ENCODE measurements at regions not wholly inside any gene's neighbourhood (a gene's known extent, or its start where the extent isn't known, plus 50 kb on each side); places are given as distances from the start of the nearest gene placed in this dataset.
A peak's percentile ranks its signal among the peaks of the same experiment; 100 is the strongest.

DNA sequence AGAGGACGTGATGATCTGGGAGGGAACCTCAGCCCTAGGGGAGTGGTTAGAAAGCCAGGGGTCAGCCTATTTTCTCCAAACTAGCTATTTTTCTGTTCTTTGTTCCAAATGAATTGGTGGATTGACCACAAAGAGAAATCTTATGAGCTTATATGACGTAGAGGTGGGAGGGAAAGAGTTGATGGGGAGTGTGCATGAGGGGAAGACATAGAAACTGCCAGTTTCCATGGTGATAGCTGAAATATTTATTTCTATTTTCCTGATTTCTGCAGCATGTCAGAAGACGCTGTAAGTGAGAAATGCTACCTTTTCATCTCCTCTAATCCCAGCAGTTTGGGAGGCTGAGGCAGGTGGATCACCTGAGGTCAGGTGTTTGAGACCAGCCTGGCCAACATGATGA is 51.4 kb upstream of the CISTR start:
- no peak overlapping the region for H3K4me3 ChIP-seq (ENCODE audit: low read length)
- WGBS (ENCODE audit: insufficient coverage), result 14% methylated on average over 1 of the region's 3 CpGs
- H3K27ac ChIP-seq (ENCODE audit: low read length), result no peak overlapping the region
- no peaks in the 10 kb centered on the region for H3K9me3 ChIP-seq (replicated peaks; ENCODE audit: control insufficient read depth, low read depth, low read length)
- H3K27me3 ChIP-seq (ENCODE audit: control insufficient read depth, insufficient read depth, low read length), result peaks cover 35% of the 10 kb centered on the region
- no peaks in the 10 kb centered on the region for H3K4me1 ChIP-seq (ENCODE audit: control insufficient read depth, insufficient read depth, low read length)
- H3K36me3 ChIP-seq (ENCODE audit: control insufficient read depth, insufficient read depth, low read length), result no peaks in the 10 kb centered on the region
- DNase-seq, result peak; percentile 34

DNA sequence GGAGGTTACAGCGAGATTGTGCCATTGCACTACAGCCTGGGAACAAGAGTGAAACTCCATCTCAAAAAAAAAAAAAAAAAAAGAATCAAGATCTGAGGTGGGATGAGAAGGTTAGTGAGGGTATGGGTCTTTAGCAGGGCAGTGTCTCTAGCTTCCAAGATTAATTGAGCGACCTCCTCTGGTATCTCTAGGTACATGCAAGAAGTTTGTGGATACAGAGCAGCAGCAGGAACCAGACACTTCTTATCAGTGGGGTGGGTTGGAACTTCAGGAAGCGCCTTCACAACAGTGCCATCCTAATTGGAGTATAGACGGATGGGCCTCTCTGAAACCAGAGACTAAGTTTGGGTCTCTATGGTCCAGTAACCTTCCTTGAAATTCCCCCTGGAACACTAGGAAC is 51.9 kb upstream of the CISTR start:
- no peaks in the 10 kb centered on the region for H3K4me1 ChIP-seq (ENCODE audit: control insufficient read depth, insufficient read depth, low read length)
- H3K27me3 ChIP-seq (ENCODE audit: control insufficient read depth, insufficient read depth, low read length), result peaks cover 34% of the 10 kb centered on the region
- no peaks in the 10 kb centered on the region for H3K36me3 ChIP-seq (ENCODE audit: control insufficient read depth, insufficient read depth, low read length)
- DNase-seq, result no peak
- H3K4me3 ChIP-seq (ENCODE audit: low read length), result no peak overlapping the region
- H3K27ac ChIP-seq (ENCODE audit: low read length), result no peak overlapping the region
- no peaks in the 10 kb centered on the region for H3K9me3 ChIP-seq (replicated peaks; ENCODE audit: control insufficient read depth, low read depth, low read length)
- WGBS (ENCODE audit: insufficient coverage), result 73% methylated on average over 4 of the region's 4 CpGs

DNA sequence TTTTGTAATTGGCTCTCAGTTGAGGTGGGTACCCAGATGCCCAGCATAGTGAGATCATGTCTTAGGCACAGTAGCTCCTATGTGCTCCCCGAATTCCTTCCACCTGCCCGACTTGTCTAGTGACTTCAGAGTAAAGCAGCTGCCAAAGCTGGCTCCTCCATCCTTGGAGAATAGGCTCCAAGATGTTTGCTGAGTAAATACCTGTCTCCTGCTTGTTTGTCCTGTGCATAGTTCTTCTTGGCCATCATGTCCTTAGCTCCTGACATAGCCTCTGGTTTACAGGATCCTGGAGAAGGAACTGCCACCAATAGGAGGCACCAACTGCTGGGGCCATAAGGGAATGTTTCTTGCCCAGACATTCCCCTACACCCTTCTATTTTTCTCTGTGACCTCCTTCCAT is 52.6 kb upstream of the CISTR start:
- Histone ChIP-seq H3K27ac (ENCODE audit: low read length) (no peak overlapping the region), H3K4me3 (ENCODE audit: low read length) (no peak overlapping the region), H3K9me3 (replicated peaks; ENCODE audit: control insufficient read depth, low read depth, low read length) (no peaks in the 10 kb centered on the region), H3K27me3 (ENCODE audit: control insufficient read depth, insufficient read depth, low read length) (peaks cover 35% of the 10 kb centered on the region), H3K4me1 (ENCODE audit: control insufficient read depth, insufficient read depth, low read length) (no peaks in the 10 kb centered on the region), H3K36me3 (ENCODE audit: control insufficient read depth, insufficient read depth, low read length) (no peaks in the 10 kb centered on the region)
- 80% methylated on average over 2 of the region's 2 CpGs for WGBS (ENCODE audit: insufficient coverage)
- DNase-seq, result no peak

DNA sequence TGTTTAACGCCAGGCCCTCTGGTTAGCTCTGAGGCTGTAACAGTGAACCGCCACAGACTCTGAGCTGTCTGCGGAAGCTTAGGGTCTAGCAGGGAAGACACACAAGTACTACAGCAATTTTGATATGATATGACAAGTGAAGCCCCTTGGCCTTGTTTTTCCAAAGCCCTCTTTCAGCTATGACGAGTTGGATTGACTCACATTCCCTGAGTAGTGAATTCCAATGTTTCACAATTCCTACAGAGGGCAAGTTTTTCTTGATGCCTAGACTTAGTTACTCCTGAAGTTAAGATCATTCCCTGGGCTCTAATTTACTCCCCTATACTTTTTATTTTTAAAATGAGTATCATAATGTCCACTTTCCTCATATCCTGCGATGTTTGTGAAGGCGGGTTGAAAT is 53.3 kb upstream of the CISTR start:
- Histone ChIP-seq H3K27ac (ENCODE audit: low read length) (no peak overlapping the region), H3K27me3 (ENCODE audit: control insufficient read depth, insufficient read depth, low read length) (peaks cover 34% of the 10 kb centered on the region), H3K4me3 (ENCODE audit: low read length) (no peak overlapping the region), H3K9me3 (replicated peaks; ENCODE audit: control insufficient read depth, low read depth, low read length) (no peaks in the 10 kb centered on the region), H3K4me1 (ENCODE audit: control insufficient read depth, insufficient read depth, low read length) (no peaks in the 10 kb centered on the region), H3K36me3 (ENCODE audit: control insufficient read depth, insufficient read depth, low read length) (no peaks in the 10 kb centered on the region)
- WGBS (ENCODE audit: insufficient coverage), result 50% methylated on average over 4 of the region's 6 CpGs
- no peak for DNase-seq

DNA sequence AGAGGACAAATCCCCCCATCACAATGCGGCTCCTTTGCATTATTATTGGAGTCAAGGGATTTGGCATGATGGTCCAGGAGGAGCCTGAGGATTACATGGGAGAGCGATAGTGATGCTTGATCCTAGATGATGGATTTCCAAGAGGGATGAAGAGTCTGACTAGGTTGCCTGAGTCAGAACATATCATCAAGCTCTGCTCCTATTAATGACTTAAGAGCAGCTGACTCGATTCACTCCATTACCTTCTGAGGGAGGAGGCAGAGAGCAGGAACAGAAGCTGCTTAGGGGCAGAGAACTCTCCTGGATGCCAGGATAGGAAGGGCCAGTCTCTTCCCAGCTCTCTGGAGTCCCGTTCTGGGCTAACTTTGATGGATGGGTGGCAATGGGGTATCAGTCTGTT is 54.0 kb upstream of the CISTR start:
- 75% methylated on average over 1 of the region's 4 CpGs for WGBS (ENCODE audit: insufficient coverage)
- no peak for DNase-seq
- H3K36me3 ChIP-seq (ENCODE audit: control insufficient read depth, insufficient read depth, low read length), result no peaks in the 10 kb centered on the region
- no peak overlapping the region for H3K27ac ChIP-seq (ENCODE audit: low read length)
- H3K9me3 ChIP-seq (replicated peaks; ENCODE audit: control insufficient read depth, low read depth, low read length), result no peaks in the 10 kb centered on the region
- H3K27me3 ChIP-seq (ENCODE audit: control insufficient read depth, insufficient read depth, low read length), result peaks cover 33% of the 10 kb centered on the region
- no peak overlapping the region for H3K4me3 ChIP-seq (ENCODE audit: low read length)
- H3K4me1 ChIP-seq (ENCODE audit: control insufficient read depth, insufficient read depth, low read length), result no peaks in the 10 kb centered on the region

DNA sequence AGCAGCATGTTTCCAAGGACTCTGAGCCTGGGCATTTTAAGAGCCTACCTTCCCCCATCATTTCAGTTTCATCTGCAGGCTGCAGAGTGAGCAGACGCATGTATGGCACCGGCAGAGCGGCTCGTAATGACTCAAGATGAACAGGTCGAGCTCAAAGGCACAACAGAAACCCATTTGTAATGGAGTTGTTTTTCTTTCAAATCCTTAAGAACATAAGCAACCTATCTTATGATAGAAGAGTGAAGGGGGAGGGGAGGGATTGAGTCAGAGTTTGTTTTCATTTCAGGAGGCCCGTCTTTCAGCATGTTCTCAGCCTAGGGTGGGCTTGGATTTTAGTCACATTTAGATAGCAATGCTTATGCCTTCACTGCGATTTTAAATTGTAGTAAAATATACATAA is 54.9 kb upstream of the CISTR start:
- Histone ChIP-seq H3K9me3 (replicated peaks; ENCODE audit: control insufficient read depth, low read depth, low read length) (no peaks in the 10 kb centered on the region), H3K4me1 (ENCODE audit: control insufficient read depth, insufficient read depth, low read length) (no peaks in the 10 kb centered on the region), H3K27ac (ENCODE audit: low read length) (no peak overlapping the region), H3K4me3 (ENCODE audit: low read length) (no peak overlapping the region), H3K27me3 (ENCODE audit: control insufficient read depth, insufficient read depth, low read length) (peaks cover 39% of the 10 kb centered on the region), H3K36me3 (ENCODE audit: control insufficient read depth, insufficient read depth, low read length) (no peaks in the 10 kb centered on the region)
- no CpG with 5 or more reads among the region's 7 CpGs for WGBS (ENCODE audit: insufficient coverage)
- no peak for DNase-seq

DNA sequence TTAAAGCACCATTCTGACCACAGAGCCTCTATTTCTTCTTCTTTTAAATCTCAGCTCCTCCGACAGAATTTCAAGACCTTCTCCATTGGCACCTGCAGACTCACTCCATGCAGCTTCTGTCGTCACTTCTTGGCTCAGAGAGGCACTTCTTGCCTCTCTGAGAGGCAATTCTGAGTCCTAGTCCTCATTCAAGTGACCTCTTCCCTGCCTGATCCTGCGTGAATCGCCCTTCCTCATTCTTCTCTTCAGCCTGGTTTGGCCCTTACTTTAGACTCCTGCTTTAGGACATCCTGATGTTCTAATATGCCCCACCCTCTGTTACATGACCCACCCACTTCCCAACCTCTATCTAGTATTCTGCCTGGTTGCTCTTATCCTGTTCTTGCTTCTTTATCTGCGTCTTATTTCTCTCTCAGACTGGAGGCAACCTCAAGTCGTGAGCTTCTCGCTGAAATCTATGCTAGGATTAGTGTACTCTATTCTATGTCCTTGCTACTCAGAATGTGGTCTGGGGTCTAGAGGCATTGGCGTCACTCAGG is 55.6 kb upstream of the CISTR start:
- H3K27me3 ChIP-seq (ENCODE audit: control insufficient read depth, insufficient read depth, low read length), result peaks cover 36% of the 10 kb centered on the region
- WGBS (ENCODE audit: insufficient coverage), result 86% methylated on average over 8 of the region's 8 CpGs
- no peaks in the 10 kb centered on the region for H3K9me3 ChIP-seq (replicated peaks; ENCODE audit: control insufficient read depth, low read depth, low read length)
- H3K36me3 ChIP-seq (ENCODE audit: control insufficient read depth, insufficient read depth, low read length), result no peaks in the 10 kb centered on the region
- no peaks in the 10 kb centered on the region for H3K4me1 ChIP-seq (ENCODE audit: control insufficient read depth, insufficient read depth, low read length)
- no peak for DNase-seq
- H3K4me3 ChIP-seq (ENCODE audit: low read length), result no peak overlapping the region
- no peak overlapping the region for H3K27ac ChIP-seq (ENCODE audit: low read length)

DNA sequence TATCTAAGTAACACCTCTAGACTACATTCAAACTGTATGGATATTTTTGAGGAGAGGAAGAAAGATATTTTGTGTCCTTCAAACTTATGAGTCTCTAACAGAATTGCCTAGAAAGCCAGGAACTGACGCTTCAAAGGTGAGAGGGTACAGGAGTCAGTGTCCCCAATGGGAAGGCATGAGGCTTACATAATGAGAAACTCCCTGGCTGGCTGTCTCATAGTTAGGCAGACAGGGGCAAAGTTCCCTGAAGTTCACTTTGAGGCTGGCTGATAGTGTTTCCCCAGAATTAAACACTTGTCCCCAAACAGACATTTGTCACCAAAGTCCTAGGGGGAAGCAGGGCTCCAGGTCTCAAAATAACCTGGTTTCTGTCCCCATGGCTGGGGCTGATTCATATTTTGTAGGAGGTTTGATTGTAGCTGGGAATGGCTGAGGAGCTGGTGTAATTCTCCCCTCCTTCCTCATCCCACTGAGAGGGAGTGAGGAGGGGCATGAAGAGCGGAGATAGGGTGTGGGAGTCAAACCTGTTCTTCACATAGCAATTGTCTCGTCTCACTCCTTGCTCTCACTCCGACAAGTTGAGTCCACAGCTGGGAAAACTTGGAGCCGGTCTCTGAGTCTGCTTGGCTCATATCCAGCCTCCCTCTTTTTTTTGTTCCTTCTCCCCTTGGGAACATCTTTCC is 56.4 kb upstream of the CISTR start:
- no peaks in the 10 kb centered on the region for H3K36me3 ChIP-seq (ENCODE audit: control insufficient read depth, insufficient read depth, low read length)

DNA sequence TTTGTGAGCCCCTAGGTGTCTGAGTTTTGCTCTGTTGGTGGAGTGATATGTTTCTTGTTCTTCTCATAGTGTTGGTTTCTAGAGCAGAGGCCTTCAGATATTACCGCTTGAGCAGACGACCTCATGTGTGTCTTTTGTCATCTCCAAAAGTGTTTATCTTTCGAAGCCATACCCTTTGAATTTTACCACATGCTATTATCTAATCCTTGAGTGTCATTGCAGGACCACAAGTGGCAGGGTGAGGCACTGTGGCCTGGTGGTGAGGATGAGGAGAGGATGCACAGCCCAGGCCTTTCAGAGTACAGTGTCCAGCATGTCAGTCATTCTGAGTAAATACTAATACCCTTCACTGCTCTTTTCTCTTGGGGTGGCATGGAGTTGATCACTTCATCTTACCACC is 57.2 kb upstream of the CISTR start:
- no CpG with 5 or more reads among the region's 3 CpGs for WGBS (ENCODE audit: insufficient coverage)
- peaks cover 34% of the 10 kb centered on the region for H3K27me3 ChIP-seq (ENCODE audit: control insufficient read depth, insufficient read depth, low read length)
- no peak overlapping the region for H3K4me3 ChIP-seq (ENCODE audit: low read length)

More for the DNA sequence above, 56.4 kb upstream of the CISTR start:
- Histone ChIP-seq H3K9me3 (replicated peaks; ENCODE audit: control insufficient read depth, low read depth, low read length) (no peaks in the 10 kb centered on the region), H3K4me3 (ENCODE audit: low read length) (no peak overlapping the region), H3K27me3 (ENCODE audit: control insufficient read depth, insufficient read depth, low read length) (peaks cover 32% of the 10 kb centered on the region), H3K27ac (ENCODE audit: low read length) (no peak overlapping the region), H3K4me1 (ENCODE audit: control insufficient read depth, insufficient read depth, low read length) (no peaks in the 10 kb centered on the region)
- 47% methylated on average over 4 of the region's 5 CpGs for WGBS (ENCODE audit: insufficient coverage)
- DNase-seq, result no peak

DNA sequence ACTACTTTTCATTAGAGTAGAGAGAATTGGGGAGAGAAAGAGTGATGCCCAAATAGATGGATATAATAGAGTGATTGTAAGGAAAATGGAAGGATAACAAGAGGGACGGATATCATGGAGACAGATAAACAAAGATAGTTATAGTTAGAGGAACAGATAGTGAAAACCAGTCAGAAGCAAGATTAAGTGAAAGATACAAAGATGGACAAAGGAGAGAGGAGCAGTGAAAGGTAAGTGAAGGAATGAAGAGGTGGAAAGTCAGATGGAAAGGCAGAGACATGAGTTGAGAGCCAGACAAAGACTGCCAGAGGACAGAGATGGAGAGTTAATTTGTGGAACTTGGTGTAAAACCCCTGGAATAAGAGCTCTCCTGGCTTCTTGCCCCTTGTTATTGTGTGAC is 59.2 kb upstream of the CISTR start:
- no peaks in the 10 kb centered on the region for H3K4me1 ChIP-seq (ENCODE audit: control insufficient read depth, insufficient read depth, low read length)
- no peaks in the 10 kb centered on the region for H3K36me3 ChIP-seq (ENCODE audit: control insufficient read depth, insufficient read depth, low read length)
- no peak overlapping the region for H3K27ac ChIP-seq (ENCODE audit: low read length)
- peaks cover 30% of the 10 kb centered on the region for H3K27me3 ChIP-seq (ENCODE audit: control insufficient read depth, insufficient read depth, low read length)
- 92% methylated on average over 1 of the region's 1 CpG for whole genome bisulfite sequencing (ENCODE audit: insufficient coverage)
- no peak for DNase-seq
- no peaks in the 10 kb centered on the region for H3K9me3 ChIP-seq (replicated peaks; ENCODE audit: control insufficient read depth, low read depth, low read length)
- H3K4me3 ChIP-seq (ENCODE audit: low read length), result no peak overlapping the region

More for the DNA sequence above, 57.2 kb upstream of the CISTR start:
- Histone ChIP-seq H3K36me3 (ENCODE audit: control insufficient read depth, insufficient read depth, low read length) (no peaks in the 10 kb centered on the region), H3K4me1 (ENCODE audit: control insufficient read depth, insufficient read depth, low read length) (no peaks in the 10 kb centered on the region), H3K9me3 (replicated peaks; ENCODE audit: control insufficient read depth, low read depth, low read length) (no peaks in the 10 kb centered on the region), H3K27ac (ENCODE audit: low read length) (no peak overlapping the region)
- no peak for DNase-seq

DNA sequence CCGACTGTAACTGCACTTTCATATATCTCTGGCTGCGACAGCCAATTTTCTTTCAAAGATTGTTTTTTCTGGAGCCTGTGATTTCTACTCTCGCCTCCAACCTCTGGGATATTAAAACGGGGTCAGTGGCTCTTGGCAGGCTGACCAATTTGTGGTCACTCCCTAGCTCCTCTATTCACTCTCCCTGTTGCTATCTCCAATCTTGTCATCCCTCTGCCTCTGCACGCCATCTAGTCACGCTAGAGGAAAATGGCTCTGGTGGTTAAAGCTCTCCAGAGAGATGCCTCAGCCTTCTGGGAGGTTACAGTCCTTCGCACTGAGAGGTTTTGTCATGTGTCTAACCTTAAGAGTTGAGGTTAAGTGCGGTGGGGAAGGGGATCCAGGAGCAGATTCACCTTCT is 59.8 kb upstream of the CISTR start:
- peaks cover 31% of the 10 kb centered on the region for H3K27me3 ChIP-seq (ENCODE audit: control insufficient read depth, insufficient read depth, low read length)
- no peaks in the 10 kb centered on the region for H3K36me3 ChIP-seq (ENCODE audit: control insufficient read depth, insufficient read depth, low read length)
- no peak for DNase-seq
- H3K27ac ChIP-seq (ENCODE audit: low read length), result no peak overlapping the region
- H3K9me3 ChIP-seq (replicated peaks; ENCODE audit: control insufficient read depth, low read depth, low read length), result no peaks in the 10 kb centered on the region
- whole genome bisulfite sequencing (ENCODE audit: insufficient coverage), result 30% methylated on average over 4 of the region's 8 CpGs
- H3K4me3 ChIP-seq (ENCODE audit: low read length), result no peak overlapping the region
- H3K4me1 ChIP-seq (ENCODE audit: control insufficient read depth, insufficient read depth, low read length), result no peaks in the 10 kb centered on the region
